Endodermal cell (in vitro differentiated cells): ENCODE measurements at regions not wholly inside any gene's neighbourhood (a gene's known extent, or its start where the extent isn't known, plus 50 kb on each side); places are given as distances from the start of the nearest gene placed in this dataset.

ENCODE experiments used
- DNase-seq: peaks from one replicate; pipeline ENCODE4 v3.0.0-alpha.2; 2017
- H3K27ac ChIP-seq: 2 replicates; pipeline ENCODE4 v1.5.1; 2013; ENCODE audit warnings: mild to moderate bottlenecking, low read depth, low read length, moderate library complexity
- H3K27me3 ChIP-seq: 2 replicates; pipeline ENCODE4 v1.6.1; 2013; ENCODE audit warnings: mild to moderate bottlenecking, low read length, moderate library complexity; ENCODE audit not compliant: insufficient read depth, control insufficient read depth, poor library complexity, severe bottlenecking
- H3K36me3 ChIP-seq: 2 replicates; pipeline ENCODE4 v1.7.0; 2013; ENCODE audit warnings: mild to moderate bottlenecking, low read length, moderate library complexity; ENCODE audit not compliant: control insufficient read depth, insufficient read depth
- H3K4me1 ChIP-seq: one replicate; pipeline ENCODE4 v1.7.0; 2013; ENCODE audit warnings: low read length; ENCODE audit not compliant: control insufficient read depth, insufficient read depth
- H3K4me3 ChIP-seq: 2 replicates; pipeline ENCODE4 v1.5.1; 2013; ENCODE audit warnings: mild to moderate bottlenecking, low read length, moderate library complexity
- H3K9ac ChIP-seq: 2 replicates; pipeline ENCODE4 v1.6.1; 2013; ENCODE audit warnings: mild to moderate bottlenecking, low read length, moderate library complexity; ENCODE audit not compliant: poor library complexity, severe bottlenecking; ENCODE audit errors: extremely low read depth
- H3K9me3 ChIP-seq: 2 replicates; pipeline ENCODE4 v1.6.1; 2013; ENCODE audit warnings: mild to moderate bottlenecking, low read length, moderate library complexity; ENCODE audit not compliant: control insufficient read depth
- H3K27ac Mint-ChIP-seq: 2 replicates; pipeline ENCODE4 v1.8.0; 2020; ENCODE audit warnings: mixed read lengths
- H3K27me3 Mint-ChIP-seq: 2 replicates; pipeline ENCODE4 v1.8.0; 2021; ENCODE audit warnings: mild to moderate bottlenecking, mixed read lengths; ENCODE audit not compliant: insufficient read depth
- H3K36me3 Mint-ChIP-seq: 2 replicates; pipeline ENCODE4 v1.8.0; 2020; ENCODE audit warnings: low read depth, mixed read lengths
- H3K4me1 Mint-ChIP-seq: 2 replicates; pipeline ENCODE4 v1.8.0; 2020; ENCODE audit warnings: mixed read lengths
- H3K4me3 Mint-ChIP-seq: 2 replicates; pipeline ENCODE4 v1.8.0; 2020; ENCODE audit warnings: mild to moderate bottlenecking, moderate library complexity, mixed read lengths
- H3K9me3 Mint-ChIP-seq: 2 replicates; pipeline ENCODE4 v1.8.0; 2020; ENCODE audit warnings: mild to moderate bottlenecking, mixed read lengths
- WGBS, 2 experiments: methylation state at CpG; one replicate each; pipeline versions ENCODE4 v1.1.5 to v1.1.7; 2013; ENCODE audit warnings: missing lambda C conversion rate in 2 of 2, mixed read lengths in 1 of 2; ENCODE audit not compliant: insufficient coverage in 1 of 2, insufficient read length in 1 of 2; 5-methylcytosine and 5-hydroxymethylcytosine counted together
- TF ChIP-seq, protein P1 (sequence below): fragments of 200-600 bp; sonication (generic); conservative IDR thresholded peaks from 2 replicates; pipeline ENCODE4 v1.5.0; 2021; ENCODE audit warnings: antibody characterized with exemption, mild to moderate bottlenecking

DNA sequence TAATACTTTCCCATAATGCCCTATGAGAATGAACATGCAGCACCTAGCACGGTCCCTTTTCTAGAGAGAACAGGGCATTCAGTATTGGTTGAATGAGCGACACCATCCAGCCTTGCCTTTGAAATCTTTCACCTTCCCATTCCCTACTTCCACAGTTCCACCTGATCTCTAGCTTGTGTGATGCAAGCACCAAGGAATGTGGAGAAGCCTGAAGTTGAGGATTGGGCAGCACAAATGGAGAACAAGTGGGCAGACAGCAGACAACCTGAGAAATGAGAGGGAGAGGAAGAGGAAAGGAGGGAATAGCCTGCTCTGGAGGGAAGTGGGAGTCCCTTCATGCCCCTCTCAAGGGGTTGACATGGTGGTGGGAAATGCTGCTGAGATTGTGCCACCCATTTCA, 365.1 kb upstream of the CXorf51A start:
- Histone ChIP-seq H3K9me3 (no peaks in the 10 kb centered on the region), H3K27me3 (no peaks in the 10 kb centered on the region), H3K36me3 (no peaks in the 10 kb centered on the region), H3K4me1 (no peaks in the 10 kb centered on the region), H3K4me3 (no peak overlapping the region), H3K9ac (no peak overlapping the region), H3K27ac (no peak overlapping the region)
- H3K4me1 Mint-ChIP-seq: no peaks in the 10 kb centered on the region
- DNase-seq: no peak
- H3K9me3 Mint-ChIP-seq: peaks cover 64% of the 10 kb centered on the region
- WGBS, 2 experiments: 83% methylated on average over 2 of the region's 2 CpGs; no CpG with 5 or more reads in 1 of the 2 experiments
- no peak overlapping the region for H3K4me3 Mint-ChIP-seq
- no peak overlapping the region for H3K27ac Mint-ChIP-seq
- no peaks in the 10 kb centered on the region for H3K36me3 Mint-ChIP-seq
- no peaks in the 10 kb centered on the region for H3K27me3 Mint-ChIP-seq
- TF ChIP-seq, protein P1, sequence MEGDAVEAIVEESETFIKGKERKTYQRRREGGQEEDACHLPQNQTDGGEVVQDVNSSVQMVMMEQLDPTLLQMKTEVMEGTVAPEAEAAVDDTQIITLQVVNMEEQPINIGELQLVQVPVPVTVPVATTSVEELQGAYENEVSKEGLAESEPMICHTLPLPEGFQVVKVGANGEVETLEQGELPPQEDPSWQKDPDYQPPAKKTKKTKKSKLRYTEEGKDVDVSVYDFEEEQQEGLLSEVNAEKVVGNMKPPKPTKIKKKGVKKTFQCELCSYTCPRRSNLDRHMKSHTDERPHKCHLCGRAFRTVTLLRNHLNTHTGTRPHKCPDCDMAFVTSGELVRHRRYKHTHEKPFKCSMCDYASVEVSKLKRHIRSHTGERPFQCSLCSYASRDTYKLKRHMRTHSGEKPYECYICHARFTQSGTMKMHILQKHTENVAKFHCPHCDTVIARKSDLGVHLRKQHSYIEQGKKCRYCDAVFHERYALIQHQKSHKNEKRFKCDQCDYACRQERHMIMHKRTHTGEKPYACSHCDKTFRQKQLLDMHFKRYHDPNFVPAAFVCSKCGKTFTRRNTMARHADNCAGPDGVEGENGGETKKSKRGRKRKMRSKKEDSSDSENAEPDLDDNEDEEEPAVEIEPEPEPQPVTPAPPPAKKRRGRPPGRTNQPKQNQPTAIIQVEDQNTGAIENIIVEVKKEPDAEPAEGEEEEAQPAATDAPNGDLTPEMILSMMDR: no peak

DNA sequence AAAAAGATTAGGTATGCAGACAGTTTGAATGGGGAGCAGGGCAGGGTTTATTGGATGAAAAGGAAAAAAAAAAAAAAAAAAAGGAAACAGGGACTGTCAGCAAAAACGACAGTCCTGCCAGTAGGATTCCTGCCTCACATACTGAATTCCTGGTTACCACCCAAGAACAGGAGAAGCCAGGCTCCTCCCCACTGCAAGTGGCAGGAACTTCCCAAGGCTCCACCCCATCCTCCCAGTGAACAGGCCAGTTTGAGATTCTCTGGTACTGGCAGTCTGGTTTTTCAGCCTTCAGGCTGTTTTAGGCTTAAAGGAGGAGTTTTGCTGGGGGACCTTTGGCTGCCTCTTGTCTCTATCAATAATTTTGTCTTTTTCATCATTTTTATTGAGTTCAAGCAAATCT, 360.0 kb upstream of the CXorf51A start:
- Histone ChIP-seq H3K9me3 (no peaks in the 10 kb centered on the region), H3K9ac (no peak overlapping the region), H3K4me1 (no peaks in the 10 kb centered on the region), H3K4me3 (no peak overlapping the region), H3K27ac (no peak overlapping the region), H3K27me3 (no peaks in the 10 kb centered on the region), H3K36me3 (no peaks in the 10 kb centered on the region)
- Mint-ChIP-seq H3K27me3 (no peaks in the 10 kb centered on the region), H3K27ac (no peak overlapping the region), H3K4me1 (no peaks in the 10 kb centered on the region), H3K4me3 (no peak overlapping the region), H3K36me3 (no peaks in the 10 kb centered on the region), H3K9me3 (peaks cover 62% of the 10 kb centered on the region)
- no CpG with 5 or more reads among the region's 1 CpG for WGBS, 2 experiments
- peak; percentile 58 for DNase-seq
- TF ChIP-seq, protein P1: no peak

DNA sequence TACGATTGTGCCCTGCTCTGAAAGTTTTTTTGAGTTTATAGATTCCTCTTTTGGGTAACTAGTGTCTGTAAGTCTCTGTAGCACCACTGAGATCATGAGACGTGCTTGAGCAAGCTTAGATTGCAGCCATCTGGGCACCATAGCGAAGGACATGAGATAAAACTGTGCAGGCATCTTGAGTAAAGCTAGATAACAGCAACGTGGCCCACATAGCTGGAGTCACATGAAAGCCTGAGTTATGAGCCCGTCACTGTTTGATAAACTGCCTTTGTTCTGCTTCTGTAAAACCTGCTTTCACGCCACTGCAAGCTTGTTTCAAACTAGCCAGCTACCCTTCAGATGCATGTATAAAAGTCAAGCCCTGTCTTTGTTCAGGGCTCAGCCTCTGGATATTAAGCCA, 359.1 kb upstream of the CXorf51A start:
- H3K9me3 Mint-ChIP-seq: peaks cover 64% of the 10 kb centered on the region
- H3K36me3 ChIP-seq: no peaks in the 10 kb centered on the region
- H3K4me3 ChIP-seq: no peak overlapping the region
- H3K27ac Mint-ChIP-seq: no peak overlapping the region
- TF ChIP-seq, protein P1: no peak
- no peak for DNase-seq
- H3K9ac ChIP-seq: no peak overlapping the region
- no peaks in the 10 kb centered on the region for H3K27me3 ChIP-seq
- no peaks in the 10 kb centered on the region for H3K27me3 Mint-ChIP-seq
- no peak overlapping the region for H3K27ac ChIP-seq
- 89 to 94% methylated on average over 5 of the region's 6 CpGs for WGBS, 2 experiments
- H3K36me3 Mint-ChIP-seq: no peaks in the 10 kb centered on the region
- no peak overlapping the region for H3K4me3 Mint-ChIP-seq
- H3K4me1 ChIP-seq: no peaks in the 10 kb centered on the region
- no peaks in the 10 kb centered on the region for H3K9me3 ChIP-seq
- H3K4me1 Mint-ChIP-seq: no peaks in the 10 kb centered on the region
